Neural cell (in vitro differentiated cells): ENCODE measurements at regions not wholly inside any gene's neighbourhood (a gene's known extent, or its start where the extent isn't known, plus 50 kb on each side); places are given as distances from the start of the nearest gene placed in this dataset.

ENCODE experiments used
- EP300 ChIP-seq: fragments of 450-650 bp; conservative IDR thresholded peaks from 2 replicates; pipeline ENCODE4 v1.6.1; 2014; ENCODE audit warnings: antibody characterized with exemption, mild to moderate bottlenecking, moderate library complexity; ENCODE audit not compliant: poor library complexity, severe bottlenecking
- EZH2 ChIP-seq: fragments of 200-600, 300-800 bp; shearing (Covaris generic), sonication (generic); IDR thresholded peaks from 2 replicates; pipeline ENCODE4 v1.6.1; 2014; ENCODE audit warnings: antibody characterized with exemption, low read length, borderline replicate concordance, mild to moderate bottlenecking; ENCODE audit not compliant: insufficient read depth, poor library complexity, severe bottlenecking
- MXI1 ChIP-seq: fragments of 450-650 bp; conservative IDR thresholded peaks from 2 replicates; pipeline ENCODE4 v1.6.1; 2014; ENCODE audit warnings: antibody characterized with exemption, mild to moderate bottlenecking; ENCODE audit not compliant: poor library complexity, severe bottlenecking
- POLR2AphosphoS5 ChIP-seq: IDR thresholded peaks from 2 replicates; pipeline ENCODE4 v1.6.1; 2012
- RAD21 ChIP-seq: fragments of 450-650 bp; conservative IDR thresholded peaks from 2 replicates; pipeline ENCODE4 v1.6.1; 2014; ENCODE audit warnings: antibody characterized with exemption, mild to moderate bottlenecking, moderate library complexity
- SMC3 ChIP-seq: fragments of 450-650 bp; conservative IDR thresholded peaks from 2 replicates; pipeline ENCODE4 v1.6.1; 2014; ENCODE audit warnings: antibody characterized with exemption, mild to moderate bottlenecking, moderate library complexity; ENCODE audit not compliant: poor library complexity
- TAF1 ChIP-seq: IDR thresholded peaks from 2 replicates; pipeline ENCODE4 v1.6.1; 2012; ENCODE audit warnings: low read depth
- TF ChIP-seq, protein P1 (sequence below): fragments of 450-650 bp; IDR thresholded peaks from 2 replicates; pipeline ENCODE4 v1.5.1; 2014; ENCODE audit warnings: antibody characterized with exemption, mild to moderate bottlenecking, moderate library complexity; ENCODE audit not compliant: poor library complexity, severe bottlenecking
- TF ChIP-seq, protein P2 (sequence below): IDR thresholded peaks from 2 replicates; pipeline ENCODE4 v1.6.1; 2012; ENCODE audit warnings: borderline replicate concordance

DNA sequence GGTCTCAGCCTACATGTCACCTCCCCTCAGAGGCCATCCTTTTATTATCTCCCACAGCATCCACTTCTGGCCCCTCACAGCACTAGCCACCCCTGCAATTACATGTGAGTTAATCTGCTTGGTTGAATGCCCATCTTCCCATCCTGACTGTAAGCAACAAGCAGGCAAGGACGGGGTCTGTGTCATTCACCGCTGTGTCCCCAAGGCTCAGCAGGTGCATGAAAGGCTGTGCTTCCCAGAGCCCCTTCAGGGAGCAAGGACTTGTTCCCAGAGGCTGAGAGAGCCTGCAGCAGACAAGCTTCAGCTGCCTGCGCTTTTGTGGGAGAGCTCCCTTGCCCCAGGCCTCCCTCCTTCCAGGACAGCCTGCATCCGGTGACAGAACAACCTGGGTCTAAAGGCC, 172.7 kb upstream of the GSC start:
- TF ChIP-seq, protein P1, sequence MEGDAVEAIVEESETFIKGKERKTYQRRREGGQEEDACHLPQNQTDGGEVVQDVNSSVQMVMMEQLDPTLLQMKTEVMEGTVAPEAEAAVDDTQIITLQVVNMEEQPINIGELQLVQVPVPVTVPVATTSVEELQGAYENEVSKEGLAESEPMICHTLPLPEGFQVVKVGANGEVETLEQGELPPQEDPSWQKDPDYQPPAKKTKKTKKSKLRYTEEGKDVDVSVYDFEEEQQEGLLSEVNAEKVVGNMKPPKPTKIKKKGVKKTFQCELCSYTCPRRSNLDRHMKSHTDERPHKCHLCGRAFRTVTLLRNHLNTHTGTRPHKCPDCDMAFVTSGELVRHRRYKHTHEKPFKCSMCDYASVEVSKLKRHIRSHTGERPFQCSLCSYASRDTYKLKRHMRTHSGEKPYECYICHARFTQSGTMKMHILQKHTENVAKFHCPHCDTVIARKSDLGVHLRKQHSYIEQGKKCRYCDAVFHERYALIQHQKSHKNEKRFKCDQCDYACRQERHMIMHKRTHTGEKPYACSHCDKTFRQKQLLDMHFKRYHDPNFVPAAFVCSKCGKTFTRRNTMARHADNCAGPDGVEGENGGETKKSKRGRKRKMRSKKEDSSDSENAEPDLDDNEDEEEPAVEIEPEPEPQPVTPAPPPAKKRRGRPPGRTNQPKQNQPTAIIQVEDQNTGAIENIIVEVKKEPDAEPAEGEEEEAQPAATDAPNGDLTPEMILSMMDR: no peak
- TF ChIP-seq EZH2: no peak
- TF ChIP-seq POLR2AphosphoS5: no peak
- no peak for TF ChIP-seq EP300
- TF ChIP-seq TAF1: no peak
- TF ChIP-seq, protein P2, sequence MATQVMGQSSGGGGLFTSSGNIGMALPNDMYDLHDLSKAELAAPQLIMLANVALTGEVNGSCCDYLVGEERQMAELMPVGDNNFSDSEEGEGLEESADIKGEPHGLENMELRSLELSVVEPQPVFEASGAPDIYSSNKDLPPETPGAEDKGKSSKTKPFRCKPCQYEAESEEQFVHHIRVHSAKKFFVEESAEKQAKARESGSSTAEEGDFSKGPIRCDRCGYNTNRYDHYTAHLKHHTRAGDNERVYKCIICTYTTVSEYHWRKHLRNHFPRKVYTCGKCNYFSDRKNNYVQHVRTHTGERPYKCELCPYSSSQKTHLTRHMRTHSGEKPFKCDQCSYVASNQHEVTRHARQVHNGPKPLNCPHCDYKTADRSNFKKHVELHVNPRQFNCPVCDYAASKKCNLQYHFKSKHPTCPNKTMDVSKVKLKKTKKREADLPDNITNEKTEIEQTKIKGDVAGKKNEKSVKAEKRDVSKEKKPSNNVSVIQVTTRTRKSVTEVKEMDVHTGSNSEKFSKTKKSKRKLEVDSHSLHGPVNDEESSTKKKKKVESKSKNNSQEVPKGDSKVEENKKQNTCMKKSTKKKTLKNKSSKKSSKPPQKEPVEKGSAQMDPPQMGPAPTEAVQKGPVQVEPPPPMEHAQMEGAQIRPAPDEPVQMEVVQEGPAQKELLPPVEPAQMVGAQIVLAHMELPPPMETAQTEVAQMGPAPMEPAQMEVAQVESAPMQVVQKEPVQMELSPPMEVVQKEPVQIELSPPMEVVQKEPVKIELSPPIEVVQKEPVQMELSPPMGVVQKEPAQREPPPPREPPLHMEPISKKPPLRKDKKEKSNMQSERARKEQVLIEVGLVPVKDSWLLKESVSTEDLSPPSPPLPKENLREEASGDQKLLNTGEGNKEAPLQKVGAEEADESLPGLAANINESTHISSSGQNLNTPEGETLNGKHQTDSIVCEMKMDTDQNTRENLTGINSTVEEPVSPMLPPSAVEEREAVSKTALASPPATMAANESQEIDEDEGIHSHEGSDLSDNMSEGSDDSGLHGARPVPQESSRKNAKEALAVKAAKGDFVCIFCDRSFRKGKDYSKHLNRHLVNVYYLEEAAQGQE: no peak
- no peak for TF ChIP-seq RAD21
- TF ChIP-seq MXI1: no peak
- no peak for TF ChIP-seq SMC3
